NB4 (cell line): ENCODE measurements at regions not wholly inside any gene's neighbourhood (a gene's known extent, or its start where the extent isn't known, plus 50 kb on each side); places are given as distances from the start of the nearest gene placed in this dataset.

ENCODE experiments used
- DNase-seq: peaks from one replicate; pipeline ENCODE4 v3.0.0; 2010; ENCODE audit warnings: low read depth
- H3K4me3 ChIP-seq: one replicate; pipeline ENCODE4 v1.5.1; 2011; ENCODE audit warnings: mild to moderate bottlenecking, low read depth, low read length, moderate library complexity
- MAX ChIP-seq: IDR thresholded peaks from 2 replicates; pipeline ENCODE4 v1.6.1; 2011; ENCODE audit warnings: low read depth, low read length
- MYC ChIP-seq: IDR thresholded peaks from 2 replicates; pipeline ENCODE4 v1.6.1; 2011; ENCODE audit warnings: low read depth, low read length
- POLR2A ChIP-seq: IDR thresholded peaks from 2 replicates; pipeline ENCODE4 v1.6.1; 2011; ENCODE audit warnings: mild to moderate bottlenecking; ENCODE audit not compliant: insufficient read length; ENCODE audit errors: extremely low read depth
- TF ChIP-seq, protein P1 (sequence below): IDR thresholded peaks from one replicate; pipeline ENCODE4 v1.5.1; 2012; ENCODE audit warnings: low read depth, low read length

GRCh38 chr5:129341306-129341705 lies 118.8 kb upstream of the ADAMTS19 start:
- TF ChIP-seq MAX (no peak), POLR2A (no peak), MYC (no peak)
- TF ChIP-seq, protein P1, sequence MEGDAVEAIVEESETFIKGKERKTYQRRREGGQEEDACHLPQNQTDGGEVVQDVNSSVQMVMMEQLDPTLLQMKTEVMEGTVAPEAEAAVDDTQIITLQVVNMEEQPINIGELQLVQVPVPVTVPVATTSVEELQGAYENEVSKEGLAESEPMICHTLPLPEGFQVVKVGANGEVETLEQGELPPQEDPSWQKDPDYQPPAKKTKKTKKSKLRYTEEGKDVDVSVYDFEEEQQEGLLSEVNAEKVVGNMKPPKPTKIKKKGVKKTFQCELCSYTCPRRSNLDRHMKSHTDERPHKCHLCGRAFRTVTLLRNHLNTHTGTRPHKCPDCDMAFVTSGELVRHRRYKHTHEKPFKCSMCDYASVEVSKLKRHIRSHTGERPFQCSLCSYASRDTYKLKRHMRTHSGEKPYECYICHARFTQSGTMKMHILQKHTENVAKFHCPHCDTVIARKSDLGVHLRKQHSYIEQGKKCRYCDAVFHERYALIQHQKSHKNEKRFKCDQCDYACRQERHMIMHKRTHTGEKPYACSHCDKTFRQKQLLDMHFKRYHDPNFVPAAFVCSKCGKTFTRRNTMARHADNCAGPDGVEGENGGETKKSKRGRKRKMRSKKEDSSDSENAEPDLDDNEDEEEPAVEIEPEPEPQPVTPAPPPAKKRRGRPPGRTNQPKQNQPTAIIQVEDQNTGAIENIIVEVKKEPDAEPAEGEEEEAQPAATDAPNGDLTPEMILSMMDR: no peak
- no peak overlapping the region for H3K4me3 ChIP-seq
- DNase-seq: no peak

DNA sequence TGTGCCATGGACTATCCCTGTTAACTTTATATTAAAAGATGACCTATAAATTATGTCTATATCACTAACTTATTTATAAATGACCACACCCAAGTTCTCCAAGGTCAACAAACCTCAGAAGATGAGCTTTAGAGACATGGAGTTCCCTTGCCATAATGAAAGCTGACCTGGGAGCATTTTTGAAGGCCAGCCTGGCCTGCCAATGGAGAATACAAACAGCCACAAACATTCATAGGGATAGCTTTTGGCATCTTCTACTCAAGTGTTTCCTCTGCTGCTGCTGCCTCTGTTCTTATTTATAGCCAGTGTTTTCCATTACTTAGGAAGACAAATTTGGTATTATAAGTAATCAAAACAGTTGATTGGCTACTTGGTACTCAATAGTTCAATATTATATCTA lies 117.3 kb upstream of the ADAMTS19 start:
- TF ChIP-seq, protein P1: no peak
- TF ChIP-seq MYC: no peak
- TF ChIP-seq POLR2A: no peak
- H3K4me3 ChIP-seq: no peak overlapping the region
- DNase-seq: no peak

- H3K4me3 ChIP-seq: no peak overlapping the region
- TF ChIP-seq, protein P1: no peak
- no peak for TF ChIP-seq MAX
- TF ChIP-seq POLR2A: no peak
- TF ChIP-seq MYC: no peak
- no peak for DNase-seq
Measured at GRCh38 chr5:129345213-129345924, 114.7 kb upstream of the ADAMTS19 start.

GRCh38 chr5:129356846-129357245 lies 103.3 kb upstream of the ADAMTS19 start:
- DNase-seq: no peak
- H3K4me3 ChIP-seq: no peak overlapping the region
- TF ChIP-seq, protein P1: no peak
- TF ChIP-seq MYC (no peak), POLR2A (no peak), MAX (no peak)

GRCh38 chr5:129358069-129358468 lies 102.0 kb upstream of the ADAMTS19 start:
- DNase-seq: no peak
- TF ChIP-seq MYC (no peak), MAX (no peak)

DNA sequence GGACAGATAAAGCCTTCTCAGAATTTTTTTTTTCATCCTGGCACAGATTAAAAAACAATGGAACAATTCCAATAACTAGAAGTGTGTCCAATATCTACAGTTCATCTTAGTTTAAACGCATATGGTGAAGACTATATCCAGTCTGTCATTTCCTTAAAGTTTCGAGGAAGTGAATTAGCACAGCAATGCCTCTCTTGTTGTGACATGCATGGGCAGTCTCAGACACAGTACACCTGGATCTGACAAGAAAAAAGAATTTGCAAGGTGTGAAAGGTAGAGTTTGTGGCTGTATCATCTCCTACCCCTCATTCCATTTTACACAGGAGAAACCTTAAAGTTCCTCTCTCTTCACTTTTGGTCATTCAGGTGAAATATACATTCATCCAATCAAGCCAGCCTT lies 100.6 kb upstream of the ADAMTS19 start:
- no peak for DNase-seq
- TF ChIP-seq POLR2A (no peak), MYC (no peak), MAX (no peak)
- TF ChIP-seq, protein P1: no peak
- H3K4me3 ChIP-seq: no peak overlapping the region

More at GRCh38 chr5:129358069-129358468, 102.0 kb upstream of the ADAMTS19 start:
- no peak overlapping the region for H3K4me3 ChIP-seq
